SK-N-SH (cell line): ENCODE measurements at regions not wholly inside any gene's neighbourhood (a gene's known extent, or its start where the extent isn't known, plus 50 kb on each side); places are given as distances from the start of the nearest gene placed in this dataset.

ENCODE experiments used
- CHD2 ChIP-seq: fragments of 150-350 bp; IDR thresholded peaks from 2 replicates; pipeline ENCODE4 v1.6.1; 2018; ENCODE audit warnings: low read length; ENCODE audit not compliant: partially characterized antibody
- CTCF ChIP-seq: fragments of 200-600 bp; sonication (generic); IDR thresholded peaks from 2 replicates; pipeline ENCODE4 v1.6.1; 2017; ENCODE audit warnings: antibody characterized with exemption, mild to moderate bottlenecking, moderate library complexity
- FOSL2 ChIP-seq: IDR thresholded peaks from 2 replicates; pipeline ENCODE4 v1.4.0; 2012; ENCODE audit warnings: low read depth, mild to moderate bottlenecking, moderate library complexity, borderline replicate concordance
- IRF3 ChIP-seq: fragments of 150-350 bp; IDR thresholded peaks from 2 replicates; pipeline ENCODE4 v1.6.1; 2016; ENCODE audit warnings: mild to moderate bottlenecking, low read depth, low read length
- MAX ChIP-seq: IDR thresholded peaks from 2 replicates; pipeline ENCODE4 v1.4.0; 2012; ENCODE audit warnings: low read depth
- NFIC ChIP-seq: IDR thresholded peaks from 2 replicates; pipeline ENCODE4 v1.4.0; 2012; ENCODE audit warnings: borderline replicate concordance
- POLR2AphosphoS5 ChIP-seq: IDR thresholded peaks from 2 replicates; pipeline ENCODE4 v1.6.1; 2012; ENCODE audit warnings: low read depth, low read length
- RAD21 ChIP-seq: IDR thresholded peaks from 2 replicates; pipeline ENCODE4 v1.6.1; 2012; ENCODE audit warnings: mild to moderate bottlenecking, low read length
- RCOR1 ChIP-seq: fragments of 150-350 bp; IDR thresholded peaks from 2 replicates; pipeline ENCODE4 v1.6.1; 2017; ENCODE audit warnings: antibody characterized with exemption, low read length
- RFX5 ChIP-seq: IDR thresholded peaks from 2 replicates; pipeline ENCODE4 v1.6.1; 2012; ENCODE audit warnings: mild to moderate bottlenecking, improper control_type of control experiment, low read length
- SIN3A ChIP-seq: IDR thresholded peaks from 2 replicates; pipeline ENCODE4 v1.6.1; 2012; ENCODE audit warnings: low read depth, mild to moderate bottlenecking, low read length, moderate library complexity, borderline replicate concordance
- SMC3 ChIP-seq: IDR thresholded peaks from 2 replicates; pipeline ENCODE4 v1.6.1; 2012; ENCODE audit warnings: low read depth, low read length, improper control_type of control experiment
- TAF1 ChIP-seq: IDR thresholded peaks from 2 replicates; pipeline ENCODE4 v1.6.1; 2012; ENCODE audit warnings: low read depth, mild to moderate bottlenecking, low read length, moderate library complexity, borderline replicate concordance
- TEAD4 ChIP-seq: IDR thresholded peaks from 2 replicates; pipeline ENCODE4 v1.4.0; 2012; ENCODE audit warnings: mild to moderate bottlenecking, borderline replicate concordance; ENCODE audit not compliant: insufficient read depth

GRCh38 chr11:19525276-19525675, 187.4 kb upstream of the NAV2 start:
- TF ChIP-seq CTCF: no peak
- no peak for TF ChIP-seq MAX
- no peak for TF ChIP-seq SMC3
- TF ChIP-seq TEAD4: no peak
- TF ChIP-seq RCOR1: no peak
- no peak for TF ChIP-seq POLR2AphosphoS5
- no peak for TF ChIP-seq FOSL2
- no peak for TF ChIP-seq CHD2
- TF ChIP-seq RAD21: no peak
- TF ChIP-seq RFX5: no peak
- TF ChIP-seq TAF1: no peak
- TF ChIP-seq SIN3A: no peak
- TF ChIP-seq IRF3: no peak
- no peak for TF ChIP-seq NFIC
